ENCODE measurements at regions not wholly inside any gene's neighbourhood (a gene's known extent, or its start where the extent isn't known, plus 50 kb on each side); places are given as distances from the start of the nearest gene placed in this dataset.

GRCh38 chr6:167409694-167410093 lies 84.8 kb downstream of the TTLL2 start:
- Histone ChIP-seq H3K36me3 (ENCODE audit: control insufficient read depth, insufficient read depth, low read length) (no peaks in the 10 kb centered on the region), H3K4me3 (ENCODE audit: low read depth, low read length) (no peak overlapping the region), H3K27me3 (ENCODE audit: control insufficient read depth, insufficient read depth, low read length) (no peaks in the 10 kb centered on the region)
- no peak for TF ChIP-seq CTCF (IDR thresholded peaks at IDR 0.05; ENCODE audit: insufficient read depth, low read length, severe bottlenecking)
- FAIRE-seq (no peak), DNase-seq (ENCODE audit: low read depth) (no peak)

- no peak for TF ChIP-seq CTCF (IDR thresholded peaks at IDR 0.05; ENCODE audit: insufficient read depth, low read length, severe bottlenecking)
- FAIRE-seq (no peak), DNase-seq (ENCODE audit: low read depth) (no peak)
- Histone ChIP-seq H3K36me3 (ENCODE audit: control insufficient read depth, insufficient read depth, low read length) (no peaks in the 10 kb centered on the region), H3K4me3 (ENCODE audit: low read depth, low read length) (no peak overlapping the region), H3K27me3 (ENCODE audit: control insufficient read depth, insufficient read depth, low read length) (no peaks in the 10 kb centered on the region)
Measured at GRCh38 chr6:167410462-167410861, 85.6 kb downstream of the TTLL2 start.

DNA sequence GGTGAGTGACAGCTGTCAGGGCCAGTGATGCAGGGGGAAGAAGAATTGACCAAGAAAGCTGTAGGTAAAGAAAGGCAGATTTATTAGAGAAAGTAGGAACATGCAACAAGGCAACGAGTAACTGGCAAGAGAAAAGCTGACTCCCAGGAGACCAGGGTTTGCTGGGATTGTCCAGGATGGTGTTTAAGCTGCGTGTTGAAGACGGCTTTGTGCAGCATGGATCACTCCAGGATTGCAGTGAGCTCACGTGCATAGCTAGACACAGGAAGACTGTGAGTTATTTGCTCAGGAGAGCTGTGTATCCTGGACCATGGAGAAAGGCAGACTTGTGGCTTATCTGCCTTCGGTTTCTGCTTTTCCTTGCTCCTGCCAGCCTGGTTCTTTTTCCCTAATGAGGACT lies 87.6 kb downstream of the TTLL2 start:
- FAIRE-seq (no peak), DNase-seq (ENCODE audit: low read depth) (no peak)
- no peak for TF ChIP-seq CTCF (IDR thresholded peaks at IDR 0.05; ENCODE audit: insufficient read depth, low read length, severe bottlenecking)
- H3K27me3 ChIP-seq (ENCODE audit: control insufficient read depth, insufficient read depth, low read length) = no peaks in the 10 kb centered on the region
- H3K36me3 ChIP-seq (ENCODE audit: control insufficient read depth, insufficient read depth, low read length) = no peaks in the 10 kb centered on the region
- no peak overlapping the region for H3K4me3 ChIP-seq (ENCODE audit: low read depth, low read length)

- no peak for TF ChIP-seq CTCF (IDR thresholded peaks at IDR 0.05; ENCODE audit: insufficient read depth, low read length, severe bottlenecking)
- FAIRE-seq (no peak), DNase-seq (ENCODE audit: low read depth) (no peak)
- Histone ChIP-seq H3K27me3 (ENCODE audit: control insufficient read depth, insufficient read depth, low read length) (no peaks in the 10 kb centered on the region), H3K4me3 (ENCODE audit: low read depth, low read length) (no peak overlapping the region), H3K36me3 (ENCODE audit: control insufficient read depth, insufficient read depth, low read length) (no peaks in the 10 kb centered on the region)
Measured at GRCh38 chr6:167415441-167415961, 90.6 kb downstream of the TTLL2 start.

- DNase-seq (ENCODE audit: low read depth) (no peak), FAIRE-seq (no peak)
- no peak overlapping the region for H3K4me3 ChIP-seq (ENCODE audit: low read depth, low read length)
- no peak for TF ChIP-seq CTCF (IDR thresholded peaks at IDR 0.05; ENCODE audit: insufficient read depth, low read length, severe bottlenecking)
- H3K27me3 ChIP-seq (ENCODE audit: control insufficient read depth, insufficient read depth, low read length) = no peaks in the 10 kb centered on the region
- H3K36me3 ChIP-seq (ENCODE audit: control insufficient read depth, insufficient read depth, low read length) = no peaks in the 10 kb centered on the region
Measured at GRCh38 chr6:167416676-167417430, 92.0 kb downstream of the TTLL2 start.

DNA sequence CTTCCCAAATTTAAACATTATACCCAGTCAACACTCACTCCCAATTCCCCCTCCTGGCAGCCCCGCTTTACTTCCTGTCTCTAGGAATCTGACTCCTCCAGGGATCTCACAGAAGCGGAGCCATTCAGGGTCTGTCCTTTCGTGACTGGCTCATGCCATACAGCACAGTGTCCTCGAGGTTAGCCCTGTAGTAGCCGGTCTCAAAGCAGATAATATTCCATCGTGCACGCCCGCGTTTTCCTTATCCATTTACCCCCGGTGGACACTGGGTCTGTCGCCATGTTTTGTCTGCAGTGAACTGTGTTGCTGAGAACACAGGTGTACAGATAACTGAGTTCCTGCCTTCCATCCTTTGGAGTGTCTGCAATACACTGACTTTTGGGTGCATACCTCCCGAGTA lies 95.3 kb downstream of the TTLL2 start:
- no peaks in the 10 kb centered on the region for H3K36me3 ChIP-seq (ENCODE audit: control insufficient read depth, insufficient read depth, low read length)
- H3K4me3 ChIP-seq (ENCODE audit: low read depth, low read length) = no peak overlapping the region
- FAIRE-seq (no peak), DNase-seq (ENCODE audit: low read depth) (no peak)
- H3K27me3 ChIP-seq (ENCODE audit: control insufficient read depth, insufficient read depth, low read length) = no peaks in the 10 kb centered on the region
- TF ChIP-seq CTCF (IDR thresholded peaks at IDR 0.05; ENCODE audit: insufficient read depth, low read length, severe bottlenecking) = no peak

All from bronchial epithelial cell (primary cell).